Ovary (tissue), 7 donors: ENCODE measurements at regions not wholly inside any gene's neighbourhood (a gene's known extent, or its start where the extent isn't known, plus 50 kb on each side); places are given as distances from the start of the nearest gene placed in this dataset.
"Not testable (repeated sequence)": the region's sequence is repeated elsewhere in the genome, so short reads cannot be mapped to it uniquely, and the experiment has no call there.

Experiments
- DNase-seq, 5 donors: peaks; one replicate each; pipeline ENCODE4 v3.0.0-alpha.2; 2019 to 2020
- H3K27ac ChIP-seq, 2 donors: fragments of 200-600 bp; one replicate each; pipeline versions ENCODE4 v1.5.1 to v1.8.0; 2019 to 2022
- H3K27me3 ChIP-seq: fragments of 200-600 bp; one replicate; pipeline ENCODE4 v1.8.0; 2022
- H3K36me3 ChIP-seq: fragments of 200-600 bp; sonication (generic); one replicate; pipeline ENCODE4 v1.5.1; 2019
- H3K4me1 ChIP-seq: one replicate; pipeline ENCODE4 v1.8.1; 2013; ENCODE audit warnings: mild to moderate bottlenecking, moderate library complexity; ENCODE audit not compliant: insufficient read depth
- H3K4me3 ChIP-seq: fragments of 200-600 bp; sonication (generic); one replicate; pipeline ENCODE4 v1.5.1; 2017
- H3K9me3 ChIP-seq, 2 donors: fragments of 200-600 bp in 1 of 2; sonication (generic) in 1 of 2; one replicate each; pipeline versions ENCODE4 v1.5.1 to v1.8.1; 2013 to 2019; ENCODE audit warnings: mild to moderate bottlenecking in 1 of 2, moderate library complexity in 1 of 2
- EP300 ChIP-seq: sonication (generic); formaldehyde crosslinking; IDR thresholded peaks from one replicate; pipeline ENCODE4 v1.6.1; 2017; ENCODE audit warnings: antibody characterized with exemption
- POLR2A ChIP-seq: fragments of 450-650 bp; IDR thresholded peaks from one replicate; pipeline ENCODE4 v1.6.1; 2017; ENCODE audit warnings: antibody characterized with exemption, mild to moderate bottlenecking, moderate library complexity
- WGBS, 3 donors: extraction: QIAGEN DNeasy Blood & Tissue Kit in 1 of 3; methylation state at CpG; one replicate each; pipeline versions ENCODE4 v1.1.5 to v1.1.7; 2013 to 2017; 5-methylcytosine and 5-hydroxymethylcytosine counted together
- intact Hi-C, 4 donors: fragments of 100-400 bp; cut with DNase I; formaldehyde crosslinking; loops; one replicate each; pipeline versions ENCODE4 v1.11.0 to v1.15.1; 2022 to 2023
- TF ChIP-seq, protein P1 (sequence below), 3 donors: fragments of 450-650 bp in 2 of 3; fragments of 200-600 bp in 1 of 3; IDR thresholded peaks; one replicate each; pipeline versions ENCODE4 v1.5.1 to v1.8.0; 2016 to 2022; ENCODE audit warnings: antibody characterized with exemption in 3 of 3, mild to moderate bottlenecking in 1 of 3
- donor health status: DM: no; HTN: no; CAD: no; lungs with moderate emphysema.
- donor health status: DM: no; HTN: no; CAD: no.
- donor health status: Bipolar disorder and iron deficiency.
- donor health status: DM: no; HTN: no; CAD: no.
- donor health status: DM: yes; HTN: yes; CAD: no.

DNA sequence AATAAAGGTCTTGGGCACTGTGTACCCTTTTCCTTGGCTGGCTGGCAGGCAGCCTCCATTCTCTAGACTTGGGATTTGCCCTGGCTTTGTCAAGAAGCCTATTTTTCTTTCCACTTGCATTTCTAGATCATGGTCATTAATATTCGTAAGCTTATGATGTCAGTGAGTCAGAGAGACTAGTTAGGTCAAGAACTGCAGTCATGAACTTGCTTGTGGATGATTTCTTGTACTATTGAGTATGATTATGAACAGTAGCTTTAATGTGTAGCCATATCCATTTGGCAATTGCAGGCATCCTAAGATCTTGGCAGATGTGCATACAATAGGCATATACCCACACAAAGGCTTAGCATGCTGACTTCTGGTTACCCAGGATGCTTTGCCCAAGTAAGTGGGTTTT, 186.8 kb upstream of the CLINT1 start:
- Histone ChIP-seq H3K27me3 (no peaks in the 10 kb centered on the region), H3K9me3 (no peaks in the 10 kb centered on the region), H3K4me3 (no peak overlapping the region), H3K4me1 (peaks cover 5% of the 10 kb centered on the region), H3K36me3 (no peaks in the 10 kb centered on the region), H3K27ac (no peak overlapping the region)
- WGBS, 3 donors = 83 to 99% (median 93%) methylated on average over 1 of the region's 1 CpG
- intact Hi-C loops = no loop called here
- DNase-seq = no peak
- TF ChIP-seq, protein P1, sequence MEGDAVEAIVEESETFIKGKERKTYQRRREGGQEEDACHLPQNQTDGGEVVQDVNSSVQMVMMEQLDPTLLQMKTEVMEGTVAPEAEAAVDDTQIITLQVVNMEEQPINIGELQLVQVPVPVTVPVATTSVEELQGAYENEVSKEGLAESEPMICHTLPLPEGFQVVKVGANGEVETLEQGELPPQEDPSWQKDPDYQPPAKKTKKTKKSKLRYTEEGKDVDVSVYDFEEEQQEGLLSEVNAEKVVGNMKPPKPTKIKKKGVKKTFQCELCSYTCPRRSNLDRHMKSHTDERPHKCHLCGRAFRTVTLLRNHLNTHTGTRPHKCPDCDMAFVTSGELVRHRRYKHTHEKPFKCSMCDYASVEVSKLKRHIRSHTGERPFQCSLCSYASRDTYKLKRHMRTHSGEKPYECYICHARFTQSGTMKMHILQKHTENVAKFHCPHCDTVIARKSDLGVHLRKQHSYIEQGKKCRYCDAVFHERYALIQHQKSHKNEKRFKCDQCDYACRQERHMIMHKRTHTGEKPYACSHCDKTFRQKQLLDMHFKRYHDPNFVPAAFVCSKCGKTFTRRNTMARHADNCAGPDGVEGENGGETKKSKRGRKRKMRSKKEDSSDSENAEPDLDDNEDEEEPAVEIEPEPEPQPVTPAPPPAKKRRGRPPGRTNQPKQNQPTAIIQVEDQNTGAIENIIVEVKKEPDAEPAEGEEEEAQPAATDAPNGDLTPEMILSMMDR (IDR thresholded peaks at IDR 0.05) = no peak
- TF ChIP-seq POLR2A (no peak), EP300 (no peak)

DNA sequence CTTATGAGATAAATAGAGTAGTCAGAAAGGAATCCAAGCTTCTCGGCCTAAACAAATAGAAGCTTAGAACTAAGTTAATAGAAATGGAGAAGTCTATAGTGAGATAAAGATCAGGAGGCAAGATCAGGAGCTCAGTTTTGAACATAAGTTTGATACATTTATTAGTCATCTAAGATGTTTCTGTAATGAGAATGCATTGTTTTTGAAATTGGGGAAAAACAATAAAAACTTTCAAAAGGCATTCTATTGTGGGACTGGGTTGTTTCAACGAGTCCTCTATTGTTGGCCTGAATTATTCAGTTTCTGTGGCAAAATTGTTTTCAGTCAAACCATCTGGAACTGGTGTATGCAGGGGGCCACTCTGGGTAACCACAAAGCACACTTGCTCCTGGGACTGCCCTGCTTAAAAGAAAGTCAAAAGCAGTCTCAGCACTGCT, 181.0 kb upstream of the CLINT1 start:
- no peaks in the 10 kb centered on the region for H3K9me3 ChIP-seq
- WGBS, 3 donors = 47 to 63% (median 47%) methylated on average over 2 of the region's 2 CpGs
- intact Hi-C loops = no loop called here
- TF ChIP-seq EP300 (no peak), POLR2A (no peak)
- TF ChIP-seq, protein P1 (IDR thresholded peaks at IDR 0.05) = no peak
- H3K4me3 ChIP-seq = no peak overlapping the region
- H3K4me1 ChIP-seq = peaks cover 1% of the 10 kb centered on the region
- H3K27ac ChIP-seq = no peak overlapping the region
- no peak for DNase-seq
- H3K36me3 ChIP-seq = no peaks in the 10 kb centered on the region
- H3K27me3 ChIP-seq = no peaks in the 10 kb centered on the region

DNA sequence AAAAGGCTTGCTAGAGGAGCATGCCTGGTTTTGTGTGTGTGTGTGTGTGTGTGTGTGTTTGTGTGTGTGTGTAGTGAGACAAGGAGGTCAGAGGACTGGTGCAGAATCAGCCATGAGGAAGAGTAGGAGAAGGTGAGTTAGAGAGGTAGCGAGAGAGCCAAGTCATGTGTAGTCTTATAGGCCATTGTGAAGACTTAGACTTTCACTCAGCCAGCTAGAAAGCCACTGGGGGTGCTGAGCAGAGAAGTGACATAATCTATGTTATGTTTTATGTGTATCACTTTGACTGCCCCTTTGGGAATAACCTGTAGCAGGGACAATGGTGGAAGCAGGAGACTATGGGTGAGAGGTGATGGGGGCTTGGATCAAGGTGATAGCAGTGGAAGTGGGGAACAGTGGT, 180.5 kb upstream of the CLINT1 start:
- WGBS, 3 donors = 0 to 97% (median 97%) methylated on average over 1 of the region's 1 CpG
- Histone ChIP-seq H3K4me1 (peaks cover 1% of the 10 kb centered on the region), H3K27me3 (no peaks in the 10 kb centered on the region), H3K4me3 (no peak overlapping the region), H3K36me3 (no peaks in the 10 kb centered on the region), H3K27ac (no peak overlapping the region), H3K9me3 (no peaks in the 10 kb centered on the region)
- TF ChIP-seq, protein P1 (IDR thresholded peaks at IDR 0.05) = no peak
- TF ChIP-seq POLR2A (no peak), EP300 (no peak)
- no peak for DNase-seq
- intact Hi-C loops = no loop called here

DNA sequence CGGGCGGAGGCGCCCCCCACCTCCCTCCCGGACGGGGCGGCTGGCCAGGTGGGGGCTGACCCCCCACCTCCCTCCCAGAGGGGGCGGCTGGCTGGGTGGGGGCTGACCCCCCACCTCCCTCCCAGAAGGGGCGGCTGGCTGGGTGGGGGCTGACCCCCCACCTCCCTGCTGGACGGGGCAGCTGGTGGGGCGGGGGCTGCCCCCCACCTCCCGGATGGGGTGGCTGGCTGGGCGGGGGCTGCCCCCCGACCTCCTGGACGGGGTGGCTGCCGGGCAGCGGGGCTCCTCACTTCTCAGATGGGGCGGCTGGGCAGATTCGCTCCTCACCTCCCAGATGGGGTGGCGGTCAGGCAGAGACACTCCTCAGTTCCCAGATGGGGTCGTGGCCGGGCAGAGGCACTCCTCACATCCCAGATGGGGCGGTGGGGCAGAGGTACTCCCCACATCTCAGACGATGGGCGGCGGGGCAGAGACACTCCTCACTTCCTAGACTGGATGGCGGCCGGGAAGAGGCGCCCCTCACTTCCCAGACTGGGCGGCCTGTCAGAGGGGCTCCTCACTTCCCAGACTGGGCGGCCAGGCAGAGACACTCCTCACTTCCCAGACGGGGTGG, 178.1 kb upstream of the CLINT1 start:
- WGBS, 3 donors = 90 to 99% (median 97%) methylated on average over 14 to 31 of the region's 31 CpGs
- intact Hi-C loops, H3K27ac ChIP-seq, H3K4me1 ChIP-seq, H3K36me3 ChIP-seq, DNase-seq, H3K27me3 ChIP-seq, H3K9me3 ChIP-seq, H3K4me3 ChIP-seq: not testable (repeated sequence)

DNA sequence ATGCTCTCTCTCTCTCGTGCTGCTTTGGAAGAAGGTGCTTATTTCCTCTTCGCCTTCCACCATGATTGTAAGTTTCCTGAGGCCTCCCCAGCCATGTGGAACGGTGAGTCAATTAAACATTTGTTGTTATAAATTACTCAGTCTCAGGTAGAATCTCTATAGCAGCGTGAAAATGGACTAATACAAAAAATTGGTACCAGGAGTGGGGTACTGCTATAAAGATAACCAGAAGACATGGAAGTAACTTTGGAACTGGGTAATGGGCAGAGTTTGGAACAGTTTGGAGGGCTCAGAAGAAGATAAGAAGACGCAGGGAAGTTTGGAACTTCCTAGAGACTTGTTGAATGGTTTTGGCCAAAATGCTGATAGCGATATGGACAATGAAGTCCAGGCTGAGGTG, 175.6 kb upstream of the CLINT1 start:
- H3K4me3 ChIP-seq, H3K27ac ChIP-seq, H3K27me3 ChIP-seq, intact Hi-C loops, H3K36me3 ChIP-seq, DNase-seq, H3K9me3 ChIP-seq, H3K4me1 ChIP-seq: not testable (repeated sequence)
- 92% methylated on average over 6 of the region's 6 CpGs for WGBS, 3 donors
